HG02623 (cell line): ENCODE measurements at regions not wholly inside any gene's neighbourhood (a gene's known extent, or its start where the extent isn't known, plus 50 kb on each side); places are given as distances from the start of the nearest gene placed in this dataset.
A peak's percentile ranks its signal among the peaks of the same experiment; 100 is the strongest.
"Not testable (repeated sequence)": the region's sequence is repeated elsewhere in the genome, so short reads cannot be mapped to it uniquely, and the experiment has no call there.

ENCODE experiments used
- ATAC-seq: cut with Tn5 transposase; IDR thresholded peaks from one replicate; pipeline ENCODE4 v1.9.1; 2021; ENCODE audit warnings: moderate library complexity; ENCODE audit not compliant: unreplicated experiment

- not testable (repeated sequence) for ATAC-seq
These were observed 149.7 kb downstream of the TMEM121 start for GRCh38 chr14:105675905-105676670.

- ATAC-seq = not testable (repeated sequence)
These were observed 151.7 kb downstream of the TMEM121 start for GRCh38 chr14:105678057-105678456.

- ATAC-seq = not testable (repeated sequence)
These were observed 152.9 kb downstream of the TMEM121 start for GRCh38 chr14:105678996-105679958.

GRCh38 chr14:105679959-105680735 is 153.8 kb downstream of the TMEM121 start:
- peak; percentile 36 for ATAC-seq

GRCh38 chr14:105680736-105681098 is 154.3 kb downstream of the TMEM121 start:
- ATAC-seq = peak; percentile 33

DNA sequence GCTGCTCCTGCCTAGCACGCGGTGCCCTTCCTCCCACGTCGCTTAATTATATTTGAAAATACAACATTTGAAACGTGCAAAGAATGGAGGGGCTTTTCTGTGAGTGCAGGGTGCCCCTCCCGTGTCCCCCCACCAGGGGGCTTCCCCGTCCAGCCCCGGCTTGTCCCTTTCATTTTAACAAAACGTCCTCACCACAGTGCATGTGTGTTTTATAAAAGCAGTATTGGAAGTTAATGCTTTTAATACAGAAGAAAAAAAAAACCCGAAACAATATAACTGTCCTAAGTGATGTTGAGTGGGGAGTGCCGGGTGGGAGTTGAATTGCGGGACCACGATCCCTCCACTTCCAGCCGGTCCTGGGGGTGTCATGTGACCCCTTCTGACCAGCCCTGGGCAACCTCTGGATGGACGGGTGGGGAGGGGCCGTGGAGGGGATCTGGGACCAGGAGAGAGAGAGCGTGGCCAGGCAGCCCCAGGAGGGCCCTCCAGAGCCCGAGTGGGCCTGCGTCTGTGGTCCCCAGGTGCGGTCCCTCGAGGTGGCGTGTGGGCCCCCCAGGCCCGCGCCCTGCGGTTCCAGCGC is 155.3 kb downstream of the TMEM121 start:
- ATAC-seq = not testable (repeated sequence)

GRCh38 chr14:105682442-105682841 is 156.1 kb downstream of the TMEM121 start:
- ATAC-seq = not testable (repeated sequence)

- no peak for ATAC-seq
These were observed 156.7 kb downstream of the TMEM121 start for GRCh38 chr14:105682956-105683570.

GRCh38 chr14:105684056-105684455 is 157.7 kb downstream of the TMEM121 start:
- ATAC-seq = not testable (repeated sequence)

DNA sequence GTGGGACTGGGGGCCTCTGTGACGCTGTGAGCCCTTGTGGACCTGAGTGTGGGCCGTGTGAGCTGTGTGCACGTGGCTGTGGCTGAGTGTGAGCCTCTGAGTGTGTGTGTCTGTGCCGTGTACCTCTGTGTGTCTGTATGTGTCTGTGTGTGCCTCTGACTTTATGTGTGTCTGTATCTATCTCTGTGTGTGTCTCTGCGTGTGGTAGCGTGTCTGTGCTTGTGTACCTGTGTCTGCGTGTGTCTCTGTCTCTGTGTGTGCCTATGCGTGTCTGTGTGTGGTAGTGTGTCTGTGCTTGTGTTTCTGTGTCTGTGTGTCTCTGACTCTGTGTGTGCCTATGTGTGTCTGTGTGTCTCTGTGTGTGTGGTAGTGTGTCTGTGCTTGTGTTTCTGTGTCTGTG is 158.2 kb downstream of the TMEM121 start:
- not testable (repeated sequence) for ATAC-seq

DNA sequence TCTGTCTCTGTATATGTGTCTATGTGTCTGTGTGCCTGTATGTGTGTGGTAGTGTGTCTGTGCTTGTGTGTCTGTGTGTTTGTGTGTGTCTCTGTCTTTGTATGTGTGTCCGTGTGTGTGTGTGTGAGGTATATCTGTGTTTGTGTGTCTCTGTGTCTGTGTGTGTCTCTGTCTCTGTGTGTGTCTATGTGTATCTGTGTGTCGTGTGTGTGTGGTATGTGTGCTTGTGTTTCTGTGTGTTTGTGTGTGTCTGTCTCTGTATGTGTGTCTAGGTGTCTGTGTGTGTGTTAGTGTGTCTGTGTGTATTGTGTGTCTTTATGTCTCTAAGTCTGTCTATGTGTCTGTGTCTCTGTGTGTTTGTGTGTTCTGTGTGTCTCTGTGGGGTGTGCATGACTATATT is 158.6 kb downstream of the TMEM121 start:
- ATAC-seq = no peak

DNA sequence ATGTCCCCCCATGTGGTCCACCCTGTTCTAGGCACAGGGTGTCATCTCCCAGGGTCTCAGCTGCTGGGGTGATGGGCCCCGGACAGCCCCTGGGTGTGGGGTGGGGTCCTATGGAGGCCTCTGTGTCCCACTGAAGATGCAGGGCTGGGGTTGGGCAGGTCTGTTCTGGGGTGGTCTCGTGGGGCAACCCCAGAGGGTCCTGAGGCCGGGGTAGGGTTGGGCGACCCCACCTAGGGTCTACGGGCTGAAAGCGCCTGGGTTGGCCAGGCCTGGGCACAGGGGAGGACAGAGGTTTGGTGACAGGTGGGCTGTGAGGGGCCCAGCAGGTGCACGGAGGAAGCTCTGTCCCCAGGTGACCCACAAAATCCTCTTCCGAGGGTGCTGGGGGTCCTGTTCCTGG is 159.2 kb downstream of the TMEM121 start:
- not testable (repeated sequence) for ATAC-seq

GRCh38 chr14:105686050-105686449 is 159.7 kb downstream of the TMEM121 start:
- not testable (repeated sequence) for ATAC-seq

DNA sequence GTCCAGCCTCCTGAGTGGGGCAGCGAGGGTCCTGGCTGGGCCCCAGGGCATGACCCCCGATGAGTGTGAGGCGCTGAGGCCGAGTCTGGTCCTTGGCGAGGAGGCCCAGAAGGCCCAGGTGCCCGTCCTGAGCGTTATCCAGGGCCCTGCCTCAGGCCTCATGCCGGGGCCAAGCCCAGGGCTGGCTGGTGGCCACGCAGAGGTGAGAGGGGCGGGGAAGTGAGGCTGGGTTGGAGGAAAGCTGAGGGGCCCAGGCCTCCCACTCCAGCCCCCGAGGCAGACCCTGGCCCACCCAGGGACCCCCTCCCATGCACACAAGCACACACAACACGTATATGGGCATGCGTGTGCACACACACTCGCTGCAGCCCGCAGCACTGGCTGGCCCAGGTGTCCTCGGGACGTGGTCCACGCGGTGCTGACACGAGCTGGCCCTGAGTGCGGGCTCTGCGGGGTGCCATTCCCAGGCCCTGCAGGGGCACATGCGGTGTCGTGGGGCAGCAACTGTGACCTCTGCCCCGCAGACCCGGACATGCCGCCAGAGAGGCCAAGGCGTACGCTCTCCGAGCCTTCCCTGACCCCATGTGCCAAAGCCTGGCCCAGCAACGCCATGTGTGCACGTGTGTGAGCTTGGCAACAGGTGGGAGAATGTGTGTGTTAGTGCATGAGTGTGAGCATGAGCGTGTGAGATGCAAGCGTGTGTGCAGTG is 160.2 kb downstream of the TMEM121 start:
- ATAC-seq = not testable (repeated sequence)

- ATAC-seq = not testable (repeated sequence)
These were observed 161.0 kb downstream of the TMEM121 start for GRCh38 chr14:105687171-105688022.

DNA sequence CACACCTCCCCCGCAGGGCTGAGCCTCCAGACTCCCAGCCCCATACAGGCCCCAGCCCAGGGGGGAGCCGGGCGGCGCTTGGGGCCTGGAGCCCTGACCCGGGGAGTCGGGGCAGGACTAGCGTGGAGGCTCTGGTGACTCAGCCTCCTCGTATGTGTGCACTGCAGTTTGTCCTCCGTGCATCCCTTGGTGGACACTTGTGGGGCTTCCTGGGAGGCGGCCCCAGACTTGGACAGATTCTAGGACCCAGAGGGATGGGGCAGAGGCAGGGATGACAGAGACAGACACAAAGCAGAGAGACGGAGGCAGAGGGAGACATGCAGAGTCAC is 161.6 kb downstream of the TMEM121 start:
- not testable (repeated sequence) for ATAC-seq

DNA sequence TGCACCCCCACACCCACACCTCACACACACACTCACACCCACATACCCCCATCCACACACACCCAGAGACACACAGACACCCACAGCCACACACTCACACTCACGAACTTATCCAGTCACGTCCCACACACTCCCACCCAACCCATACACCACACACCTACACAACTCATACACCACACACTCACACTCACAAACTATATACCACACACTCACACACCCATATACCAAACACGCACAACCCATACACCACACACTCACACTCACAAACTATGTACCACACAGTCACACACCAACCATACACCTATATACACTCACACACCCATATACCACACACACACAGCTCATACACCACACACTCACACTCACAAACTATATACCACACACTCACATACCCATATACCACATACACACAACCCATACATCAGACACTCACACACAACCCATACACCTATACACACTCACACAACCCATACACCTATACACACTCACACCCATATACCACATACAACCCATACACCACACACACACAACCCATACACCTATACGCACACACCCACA is 162.4 kb downstream of the TMEM121 start:
- not testable (repeated sequence) for ATAC-seq

DNA sequence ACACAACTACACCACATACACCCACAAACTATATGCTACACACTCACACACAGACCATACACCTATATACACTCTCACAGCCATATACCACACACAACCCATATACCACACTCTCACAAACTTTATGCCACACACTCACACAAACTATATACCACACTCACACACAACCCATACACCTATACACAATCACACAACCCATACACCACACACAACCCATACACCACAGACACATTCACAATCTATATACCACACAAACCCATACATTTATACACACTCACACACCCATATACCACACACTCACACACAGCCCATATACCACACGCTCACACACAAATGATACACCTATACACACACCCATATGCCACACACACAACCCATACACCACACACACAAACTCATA is 163.3 kb downstream of the TMEM121 start:
- no peak for ATAC-seq
